Epithelial cell of proximal tubule (primary cell): ENCODE measurements at regions not wholly inside any gene's neighbourhood (a gene's known extent, or its start where the extent isn't known, plus 50 kb on each side); places are given as distances from the start of the nearest gene placed in this dataset.

Experiments used
- DNase-seq: peaks from one replicate; pipeline ENCODE4 v3.0.0-alpha.2; 2011; ENCODE audit warnings: low read depth
- H3K4me3 ChIP-seq: 2 replicates; pipeline ENCODE4 v1.5.1; 2011; ENCODE audit warnings: low read depth, mild to moderate bottlenecking, low read length
- CTCF ChIP-seq: conservative IDR thresholded peaks from 2 replicates; pipeline ENCODE4 v1.5.1; 2012; ENCODE audit warnings: low read depth, mild to moderate bottlenecking, low read length

- TF ChIP-seq CTCF = no peak
- H3K4me3 ChIP-seq = no peak overlapping the region
- DNase-seq = no peak
Observed at GRCh38 chr2:42893047-42893758, 100.8 kb upstream of the HAAO start.

- no peak for DNase-seq
- H3K4me3 ChIP-seq = no peak overlapping the region
- no peak for TF ChIP-seq CTCF
Observed at GRCh38 chr2:42890791-42891355, 98.5 kb upstream of the HAAO start.

- no peak for DNase-seq
- TF ChIP-seq CTCF = no peak
- no peak overlapping the region for H3K4me3 ChIP-seq
Observed at GRCh38 chr2:42888321-42889245, 96.2 kb upstream of the HAAO start.

- no peak for TF ChIP-seq CTCF
- DNase-seq = no peak
- no peak overlapping the region for H3K4me3 ChIP-seq
Observed at GRCh38 chr2:42886921-42887320, 94.5 kb upstream of the HAAO start.

- H3K4me3 ChIP-seq = no peak overlapping the region
- no peak for DNase-seq
- TF ChIP-seq CTCF = no peak
Observed at GRCh38 chr2:42882756-42883155, 90.4 kb upstream of the HAAO start.

- DNase-seq = no peak
- H3K4me3 ChIP-seq = no peak overlapping the region
- TF ChIP-seq CTCF = no peak
Observed at GRCh38 chr2:42881732-42882131, 89.3 kb upstream of the HAAO start.
